Neural cell (in vitro differentiated cells): ENCODE measurements at regions not wholly inside any gene's neighbourhood (a gene's known extent, or its start where the extent isn't known, plus 50 kb on each side); places are given as distances from the start of the nearest gene placed in this dataset.
A peak's percentile ranks its signal among the peaks of the same experiment; 100 is the strongest.

Experiments used
- H2AFZ ChIP-seq: fragments of 200-600, 300-800 bp; sonication (generic), shearing (Covaris generic); 2 replicates; pipeline ENCODE4 v1.6.0; 2014; ENCODE audit warnings: low read depth, mild to moderate bottlenecking, antibody characterized with exemption, low read length, moderate library complexity
- H3F3A ChIP-seq: fragments of 200-600 bp; shearing (Covaris generic); 2 replicates; pipeline ENCODE4 v1.6.1; 2016; ENCODE audit warnings: mild to moderate bottlenecking, moderate library complexity, mixed read lengths, antibody characterized with exemption, low read length; ENCODE audit not compliant: insufficient read depth, poor library complexity, severe bottlenecking
- H3K27ac ChIP-seq: fragments of 200-600, 300-800 bp; sonication (generic), shearing (Covaris generic); 2 replicates; pipeline ENCODE4 v1.5.1; 2014; ENCODE audit warnings: mild to moderate bottlenecking, low read length, moderate library complexity
- H3K27me3 ChIP-seq: fragments of 300-800, 200-600 bp; sonication (generic), shearing (Covaris generic); 2 replicates; pipeline ENCODE4 v1.6.0; 2014; ENCODE audit warnings: mild to moderate bottlenecking, low read depth, low read length, moderate library complexity; ENCODE audit not compliant: insufficient read depth
- H3K36me3 ChIP-seq: fragments of 300-800, 200-600 bp; sonication (generic), shearing (Covaris generic); 2 replicates; pipeline ENCODE4 v1.5.1; 2014; ENCODE audit warnings: mild to moderate bottlenecking, antibody characterized with exemption, low read length, moderate library complexity; ENCODE audit not compliant: insufficient read depth
- H3K4me2 ChIP-seq: fragments of 300-800, 200-600 bp; sonication (generic), shearing (Covaris generic); 2 replicates; pipeline ENCODE4 v1.6.0; 2014; ENCODE audit warnings: mild to moderate bottlenecking, low read length
- H3K4me3 ChIP-seq: fragments of 300-800, 200-600 bp; sonication (generic), shearing (Covaris generic); 2 replicates; pipeline ENCODE4 v1.5.1; 2014; ENCODE audit warnings: mild to moderate bottlenecking, low read length, moderate library complexity
- H3K79me2 ChIP-seq: fragments of 200-600 bp; shearing (Covaris generic); replicated peaks from 2 replicates; pipeline ENCODE4 v1.6.0; 2014; ENCODE audit warnings: mild to moderate bottlenecking, low read length, moderate library complexity; ENCODE audit not compliant: insufficient read depth
- H3K9ac ChIP-seq: fragments of 300-800, 200-600 bp; sonication (generic), shearing (Covaris generic); 2 replicates; pipeline ENCODE4 v1.6.1; 2016; ENCODE audit warnings: mild to moderate bottlenecking, low read length, mixed read lengths
- H3K9me2 ChIP-seq: fragments of 200-600 bp; shearing (Covaris generic); 2 replicates; pipeline ENCODE4 v1.6.1; 2016; ENCODE audit warnings: mild to moderate bottlenecking, low read length, mixed read lengths; ENCODE audit not compliant: insufficient read depth
- H3K9me3 ChIP-seq: fragments of 200-600, 300-800 bp; sonication (generic), shearing (Covaris generic); 2 replicates; pipeline ENCODE4 v1.6.1; 2016; ENCODE audit warnings: mild to moderate bottlenecking, mixed run types, low read length, moderate library complexity, mixed read lengths
- H4K20me1 ChIP-seq: fragments of 200-600 bp; shearing (Covaris generic); 2 replicates; pipeline ENCODE4 v1.6.1; 2016; ENCODE audit warnings: mild to moderate bottlenecking, mixed run types; ENCODE audit not compliant: insufficient read depth
- CTCF ChIP-seq: fragments of 450-650 bp; IDR thresholded peaks from 2 replicates; pipeline ENCODE4 v1.5.1; 2014; ENCODE audit warnings: antibody characterized with exemption, mild to moderate bottlenecking, moderate library complexity; ENCODE audit not compliant: poor library complexity, severe bottlenecking
- EP300 ChIP-seq: fragments of 450-650 bp; conservative IDR thresholded peaks from 2 replicates; pipeline ENCODE4 v1.6.1; 2014; ENCODE audit warnings: antibody characterized with exemption, mild to moderate bottlenecking, moderate library complexity; ENCODE audit not compliant: poor library complexity, severe bottlenecking
- EZH2 ChIP-seq: fragments of 200-600, 300-800 bp; shearing (Covaris generic), sonication (generic); IDR thresholded peaks from 2 replicates; pipeline ENCODE4 v1.6.1; 2014; ENCODE audit warnings: antibody characterized with exemption, low read length, borderline replicate concordance, mild to moderate bottlenecking; ENCODE audit not compliant: insufficient read depth, poor library complexity, severe bottlenecking
- MXI1 ChIP-seq: fragments of 450-650 bp; conservative IDR thresholded peaks from 2 replicates; pipeline ENCODE4 v1.6.1; 2014; ENCODE audit warnings: antibody characterized with exemption, mild to moderate bottlenecking; ENCODE audit not compliant: poor library complexity, severe bottlenecking
- POLR2AphosphoS5 ChIP-seq: IDR thresholded peaks from 2 replicates; pipeline ENCODE4 v1.6.1; 2012
- RAD21 ChIP-seq: fragments of 450-650 bp; conservative IDR thresholded peaks from 2 replicates; pipeline ENCODE4 v1.6.1; 2014; ENCODE audit warnings: antibody characterized with exemption, mild to moderate bottlenecking, moderate library complexity
- SMC3 ChIP-seq: fragments of 450-650 bp; conservative IDR thresholded peaks from 2 replicates; pipeline ENCODE4 v1.6.1; 2014; ENCODE audit warnings: antibody characterized with exemption, mild to moderate bottlenecking, moderate library complexity; ENCODE audit not compliant: poor library complexity
- TAF1 ChIP-seq: IDR thresholded peaks from 2 replicates; pipeline ENCODE4 v1.6.1; 2012; ENCODE audit warnings: low read depth
- TF ChIP-seq, protein P1 (sequence below): IDR thresholded peaks from 2 replicates; pipeline ENCODE4 v1.6.1; 2012; ENCODE audit warnings: borderline replicate concordance

GRCh38 chr2:128821010-128821409, 502.3 kb upstream of the HS6ST1 start:
- no peaks in the 10 kb centered on the region for H3K36me3 ChIP-seq
- no peak overlapping the region for H2AFZ ChIP-seq
- H4K20me1 ChIP-seq, result no peaks in the 10 kb centered on the region
- no peaks in the 10 kb centered on the region for H3F3A ChIP-seq
- H3K9ac ChIP-seq, result no peak overlapping the region
- TF ChIP-seq TAF1 (no peak), EP300 (no peak), EZH2 (no peak), MXI1 (no peak), RAD21 (no peak)
- no peaks in the 10 kb centered on the region for H3K9me3 ChIP-seq
- no peak overlapping the region for H3K27ac ChIP-seq
- no peak overlapping the region for H3K4me2 ChIP-seq
- no peaks in the 10 kb centered on the region for H3K79me2 ChIP-seq
- no peaks in the 10 kb centered on the region for H3K9me2 ChIP-seq
- H3K4me3 ChIP-seq, result no peak overlapping the region
- H3K27me3 ChIP-seq, result no peaks in the 10 kb centered on the region

DNA sequence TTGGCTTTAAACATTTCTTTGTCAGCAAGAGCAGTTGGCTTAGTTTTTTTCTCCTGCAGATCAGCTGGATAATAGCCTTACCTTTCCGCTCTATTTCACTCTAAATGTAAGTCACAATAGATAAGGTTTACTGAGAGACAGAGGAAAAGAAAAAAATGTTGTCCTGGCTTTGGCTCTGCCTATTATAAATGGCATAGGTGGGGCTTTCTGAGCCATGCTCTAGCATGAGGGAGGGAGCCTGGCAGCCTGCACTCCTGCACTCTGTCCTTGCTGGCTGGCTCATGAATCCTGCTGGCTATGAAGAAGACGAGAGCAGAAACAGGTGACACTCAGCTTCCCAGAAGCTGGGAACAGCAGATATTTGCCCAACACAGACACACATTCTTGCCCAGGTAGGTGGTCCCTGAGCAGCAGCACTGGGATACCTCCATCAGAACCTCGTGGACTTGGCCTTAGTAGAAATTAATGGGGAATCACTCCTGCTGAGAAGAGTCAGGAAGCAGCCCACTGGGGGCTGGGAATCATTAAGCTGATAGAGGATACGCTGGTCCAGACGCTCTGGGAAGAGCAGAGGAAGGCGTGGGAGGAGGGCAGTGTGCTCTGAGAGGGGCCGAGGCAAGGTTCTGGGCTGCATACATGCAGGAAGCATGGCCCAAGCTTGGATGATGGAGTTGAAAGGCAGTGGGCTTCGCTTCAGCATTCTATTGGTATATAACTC, 514.4 kb upstream of the HS6ST1 start:
- Histone ChIP-seq H3K27ac (peak overlapping the region; percentile 42), H3K36me3 (no peaks in the 10 kb centered on the region), H3K9me3 (no peaks in the 10 kb centered on the region), H3F3A (no peaks in the 10 kb centered on the region), H4K20me1 (no peaks in the 10 kb centered on the region), H3K9ac (peak overlapping the region; percentile 23), H3K4me2 (peak overlapping the region; percentile 30), H3K9me2 (no peaks in the 10 kb centered on the region), H2AFZ (no peak overlapping the region), H3K27me3 (no peaks in the 10 kb centered on the region), H3K79me2 (no peaks in the 10 kb centered on the region), H3K4me3 (no peak overlapping the region)
- TF ChIP-seq MXI1, result no peak
- TF ChIP-seq RAD21, result no peak
- TF ChIP-seq, protein P1, sequence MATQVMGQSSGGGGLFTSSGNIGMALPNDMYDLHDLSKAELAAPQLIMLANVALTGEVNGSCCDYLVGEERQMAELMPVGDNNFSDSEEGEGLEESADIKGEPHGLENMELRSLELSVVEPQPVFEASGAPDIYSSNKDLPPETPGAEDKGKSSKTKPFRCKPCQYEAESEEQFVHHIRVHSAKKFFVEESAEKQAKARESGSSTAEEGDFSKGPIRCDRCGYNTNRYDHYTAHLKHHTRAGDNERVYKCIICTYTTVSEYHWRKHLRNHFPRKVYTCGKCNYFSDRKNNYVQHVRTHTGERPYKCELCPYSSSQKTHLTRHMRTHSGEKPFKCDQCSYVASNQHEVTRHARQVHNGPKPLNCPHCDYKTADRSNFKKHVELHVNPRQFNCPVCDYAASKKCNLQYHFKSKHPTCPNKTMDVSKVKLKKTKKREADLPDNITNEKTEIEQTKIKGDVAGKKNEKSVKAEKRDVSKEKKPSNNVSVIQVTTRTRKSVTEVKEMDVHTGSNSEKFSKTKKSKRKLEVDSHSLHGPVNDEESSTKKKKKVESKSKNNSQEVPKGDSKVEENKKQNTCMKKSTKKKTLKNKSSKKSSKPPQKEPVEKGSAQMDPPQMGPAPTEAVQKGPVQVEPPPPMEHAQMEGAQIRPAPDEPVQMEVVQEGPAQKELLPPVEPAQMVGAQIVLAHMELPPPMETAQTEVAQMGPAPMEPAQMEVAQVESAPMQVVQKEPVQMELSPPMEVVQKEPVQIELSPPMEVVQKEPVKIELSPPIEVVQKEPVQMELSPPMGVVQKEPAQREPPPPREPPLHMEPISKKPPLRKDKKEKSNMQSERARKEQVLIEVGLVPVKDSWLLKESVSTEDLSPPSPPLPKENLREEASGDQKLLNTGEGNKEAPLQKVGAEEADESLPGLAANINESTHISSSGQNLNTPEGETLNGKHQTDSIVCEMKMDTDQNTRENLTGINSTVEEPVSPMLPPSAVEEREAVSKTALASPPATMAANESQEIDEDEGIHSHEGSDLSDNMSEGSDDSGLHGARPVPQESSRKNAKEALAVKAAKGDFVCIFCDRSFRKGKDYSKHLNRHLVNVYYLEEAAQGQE, result no peak
- no peak for TF ChIP-seq TAF1
- TF ChIP-seq EZH2, result no peak
- no peak for TF ChIP-seq EP300
- no peak for TF ChIP-seq POLR2AphosphoS5
- TF ChIP-seq CTCF, result no peak
- TF ChIP-seq SMC3, result no peak
